Amniotic stem cell (primary cell): ENCODE measurements at regions not wholly inside any gene's neighbourhood (a gene's known extent, or its start where the extent isn't known, plus 50 kb on each side); places are given as distances from the start of the nearest gene placed in this dataset.
"Not testable (repeated sequence)": the region's sequence is repeated elsewhere in the genome, so short reads cannot be mapped to it uniquely, and the experiment has no call there.

Experiments
- DNase-seq: peaks from one replicate; lab custom pipeline; 2025; lab: John Stamatoyannopoulos, UW

- no peak for DNase-seq
These were observed 439.0 kb downstream of the CSNK1G3 start for GRCh38 chr5:123950701-123951581.

- DNase-seq, result no peak
These were observed 437.9 kb downstream of the CSNK1G3 start for GRCh38 chr5:123949807-123950340.

- no peak for DNase-seq
These were observed 437.2 kb downstream of the CSNK1G3 start for GRCh38 chr5:123949043-123949804.

GRCh38 chr5:123947797-123948196 lies 435.8 kb downstream of the CSNK1G3 start:
- no peak for DNase-seq

GRCh38 chr5:123945548-123945947 lies 433.6 kb downstream of the CSNK1G3 start:
- DNase-seq, result no peak

GRCh38 chr5:123943151-123943550 lies 431.2 kb downstream of the CSNK1G3 start:
- no peak for DNase-seq

- no peak for DNase-seq
These were observed 428.4 kb downstream of the CSNK1G3 start for GRCh38 chr5:123940416-123940815.

- DNase-seq, result peak; percentile 51
These were observed 425.3 kb downstream of the CSNK1G3 start for GRCh38 chr5:123937230-123937629.

- DNase-seq, result no peak
These were observed 424.6 kb downstream of the CSNK1G3 start for GRCh38 chr5:123936548-123936947.

- DNase-seq, result not testable (repeated sequence)
These were observed 421.8 kb downstream of the CSNK1G3 start for GRCh38 chr5:123933812-123934211.

- no peak for DNase-seq
These were observed 417.1 kb downstream of the CSNK1G3 start for GRCh38 chr5:123929055-123929474.

GRCh38 chr5:123928401-123928800 lies 416.4 kb downstream of the CSNK1G3 start:
- no peak for DNase-seq

GRCh38 chr5:123921193-123921592 lies 409.2 kb downstream of the CSNK1G3 start:
- no peak for DNase-seq

- peak; percentile 1 for DNase-seq
These were observed 404.6 kb downstream of the CSNK1G3 start for GRCh38 chr5:123916345-123917121.

- no peak for DNase-seq
These were observed 402.4 kb downstream of the CSNK1G3 start for GRCh38 chr5:123914333-123914732.

- no peak for DNase-seq
These were observed 395.4 kb downstream of the CSNK1G3 start for GRCh38 chr5:123907349-123907748.

- DNase-seq, result no peak
These were observed 394.8 kb downstream of the CSNK1G3 start for GRCh38 chr5:123906698-123907295.

- DNase-seq, result no peak
These were observed 373.1 kb downstream of the CSNK1G3 start for GRCh38 chr5:123885081-123885480.

GRCh38 chr5:123882965-123883345 lies 371.0 kb downstream of the CSNK1G3 start:
- no peak for DNase-seq

- DNase-seq, result no peak
These were observed 370.5 kb downstream of the CSNK1G3 start for GRCh38 chr5:123882319-123882964.

GRCh38 chr5:123881759-123882244 lies 369.8 kb downstream of the CSNK1G3 start:
- no peak for DNase-seq
